Fibroblast of skin of left quadriceps (primary cell): ENCODE measurements at regions not wholly inside any gene's neighbourhood (a gene's known extent, or its start where the extent isn't known, plus 50 kb on each side); places are given as distances from the start of the nearest gene placed in this dataset.

Experiments used
- DNase-seq, 2 experiments: peaks; one replicate each; pipeline ENCODE4 v3.0.0-alpha.2; 2013; ENCODE audit warnings: low read depth in 2 of 2

DNA sequence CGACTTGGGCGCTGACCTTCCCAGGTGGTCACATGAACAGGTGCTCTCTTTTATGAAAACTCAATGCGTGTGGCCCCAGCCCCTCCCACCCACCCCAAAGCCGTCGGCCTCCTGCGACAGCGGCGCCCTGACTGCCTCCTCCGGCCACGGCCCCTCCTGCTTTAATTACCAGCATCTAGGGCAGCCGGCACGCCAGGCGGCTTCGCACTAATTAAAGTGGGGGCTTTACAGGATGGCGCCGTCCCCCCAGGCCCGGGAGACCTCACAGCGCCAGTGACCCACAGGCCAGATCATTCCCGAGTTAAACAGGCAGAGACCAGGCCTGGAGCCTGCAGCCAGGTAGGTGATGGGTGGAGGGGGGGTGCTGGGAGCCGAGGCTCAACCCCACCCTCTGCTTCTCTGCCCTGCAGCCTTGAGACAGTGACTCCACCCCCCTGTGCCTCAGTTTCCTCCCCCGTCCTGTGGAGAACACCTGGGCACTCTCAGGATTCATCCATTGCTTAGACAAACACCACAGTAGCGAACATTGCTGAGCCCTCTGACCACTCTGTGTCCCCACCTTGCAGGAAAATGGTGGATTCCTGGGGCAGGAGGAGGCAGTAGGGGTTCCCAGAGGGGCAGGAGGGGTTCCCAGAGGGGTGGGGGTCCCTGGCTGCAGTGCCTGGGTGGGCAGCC is 100.8 kb downstream of the MICALL2 start:
- DNase-seq: no peak

DNA sequence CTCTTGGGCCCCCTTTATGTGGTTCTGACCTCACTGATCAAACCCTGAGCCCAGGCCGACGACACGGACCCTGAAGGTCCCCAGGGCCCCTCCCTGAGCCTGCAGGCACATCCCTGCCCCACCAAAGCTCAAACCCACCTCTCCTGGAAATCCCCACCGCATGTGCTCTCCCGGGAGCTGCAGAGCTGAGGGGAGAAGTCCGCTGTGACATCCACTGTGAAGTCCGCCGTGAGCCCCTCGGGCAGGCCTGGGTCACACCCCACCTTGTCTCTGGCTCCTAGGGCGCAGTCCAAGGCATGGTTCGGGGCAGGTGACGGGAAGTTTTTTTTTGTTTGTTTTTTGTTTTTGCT is 100.2 kb downstream of the MICALL2 start:
- no peak for DNase-seq

DNA sequence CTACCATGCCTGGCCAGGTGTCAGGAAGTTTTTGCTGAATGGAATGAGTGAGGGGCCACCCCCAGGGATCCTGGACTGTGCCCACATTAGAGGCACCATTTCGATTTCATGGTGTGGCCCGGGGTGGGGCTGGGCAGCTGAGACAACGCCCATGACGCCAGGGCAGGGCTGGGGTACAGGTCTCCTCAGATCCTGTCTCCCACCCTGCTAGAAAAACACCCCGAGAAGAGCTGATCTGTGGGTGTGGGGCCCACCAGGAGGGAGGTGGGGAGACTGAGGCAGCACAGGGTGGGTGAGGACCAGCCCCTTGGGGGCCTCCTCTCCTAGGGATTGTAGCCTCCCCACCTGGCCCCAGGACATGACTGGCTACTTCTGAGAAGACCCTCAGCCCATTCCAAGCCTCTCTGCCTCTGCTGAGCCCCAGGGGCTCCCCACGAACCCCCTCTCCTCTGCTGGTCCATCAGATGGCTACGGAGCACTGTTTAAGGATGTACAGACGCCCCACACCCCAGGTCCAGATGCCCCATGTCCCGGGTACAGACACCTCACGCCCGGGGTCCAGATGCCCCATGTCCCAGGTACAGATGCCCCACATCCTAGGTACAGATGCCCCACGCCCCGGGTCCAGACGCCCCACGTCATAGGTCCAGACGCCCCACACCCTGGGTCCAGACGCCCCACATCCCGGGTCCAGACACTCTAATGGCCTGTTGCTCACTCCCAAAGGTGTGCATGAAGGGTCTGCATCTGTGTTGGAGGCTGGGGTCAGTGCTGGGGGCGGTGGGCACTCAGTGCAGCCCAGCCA is 99.4 kb downstream of the MICALL2 start:
- DNase-seq: no peak

DNA sequence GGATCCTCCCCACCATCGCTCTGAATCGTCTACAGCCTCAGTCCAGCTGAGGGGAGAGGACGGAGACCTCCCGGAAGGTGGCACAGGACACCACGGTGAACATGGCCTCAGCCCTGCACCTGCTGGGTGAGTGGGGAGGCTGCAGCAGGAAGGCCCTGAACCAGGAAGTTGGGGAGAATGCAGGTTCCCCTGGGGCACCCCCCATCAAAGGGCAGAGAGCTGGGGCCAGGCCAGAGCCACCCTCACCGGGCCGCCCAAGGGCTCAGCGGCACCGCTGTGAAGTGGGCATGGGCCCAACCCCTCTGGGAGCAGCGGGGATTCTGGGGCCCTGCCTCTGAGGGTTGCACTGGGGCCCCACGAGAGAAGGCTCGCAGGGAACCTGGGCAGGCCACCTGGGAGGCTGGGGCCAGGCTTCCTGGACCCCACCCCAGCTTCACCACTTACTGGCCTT is 98.7 kb downstream of the MICALL2 start:
- no peak for DNase-seq

DNA sequence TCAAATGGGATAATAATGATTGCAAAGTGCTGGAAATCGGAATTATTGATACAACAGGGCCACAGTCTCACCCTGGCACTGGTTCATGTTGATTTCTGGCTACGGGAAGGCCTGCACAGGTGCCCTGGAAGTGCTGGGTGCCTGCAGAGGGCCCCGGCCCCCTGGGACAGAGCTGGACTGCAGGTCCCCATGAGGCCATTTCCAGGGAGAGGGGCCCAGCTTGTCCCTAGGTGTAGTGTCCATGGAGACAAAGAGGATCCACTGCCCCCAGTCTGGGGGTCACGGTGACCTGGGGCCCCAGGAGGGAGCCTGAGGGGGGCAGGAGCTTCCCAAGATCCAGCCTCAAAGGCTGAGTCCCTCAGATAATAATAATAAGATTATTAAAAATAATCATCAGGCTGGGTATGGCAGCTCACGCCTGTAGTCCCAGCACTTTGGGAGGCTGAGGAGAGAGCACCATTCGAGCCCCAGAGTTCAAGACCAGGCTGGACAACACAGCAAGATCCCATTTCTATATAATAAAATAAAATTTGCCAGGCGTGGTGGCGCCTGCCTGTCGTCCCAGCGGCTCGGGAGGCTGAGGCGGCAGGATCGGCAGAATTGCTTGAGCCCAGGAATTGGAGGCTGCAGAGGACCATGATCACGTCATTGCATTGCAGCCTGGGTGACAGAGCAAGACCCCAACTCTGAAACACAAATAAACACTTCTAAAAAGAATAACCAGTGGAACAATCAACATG is 98.1 kb downstream of the MICALL2 start:
- DNase-seq: no peak

DNA sequence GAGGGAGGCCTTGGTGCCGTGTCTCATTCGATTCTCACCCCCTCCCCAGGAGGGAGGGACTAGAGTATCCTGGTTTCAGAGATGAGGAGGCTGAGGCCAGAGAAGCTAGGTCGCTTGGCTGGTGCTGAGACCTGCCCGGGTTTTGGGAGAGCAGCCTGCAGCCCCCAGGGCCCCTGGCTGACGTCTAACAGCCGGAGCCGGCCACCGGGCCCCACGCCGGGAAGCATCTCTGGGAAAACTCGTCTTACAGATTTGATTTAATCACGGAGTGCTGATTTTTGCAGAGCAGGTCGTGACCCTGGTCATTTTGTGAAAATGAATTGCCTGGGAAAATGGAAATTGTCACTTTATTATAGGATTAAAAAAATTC is 97.5 kb downstream of the MICALL2 start:
- DNase-seq: no peak

DNA sequence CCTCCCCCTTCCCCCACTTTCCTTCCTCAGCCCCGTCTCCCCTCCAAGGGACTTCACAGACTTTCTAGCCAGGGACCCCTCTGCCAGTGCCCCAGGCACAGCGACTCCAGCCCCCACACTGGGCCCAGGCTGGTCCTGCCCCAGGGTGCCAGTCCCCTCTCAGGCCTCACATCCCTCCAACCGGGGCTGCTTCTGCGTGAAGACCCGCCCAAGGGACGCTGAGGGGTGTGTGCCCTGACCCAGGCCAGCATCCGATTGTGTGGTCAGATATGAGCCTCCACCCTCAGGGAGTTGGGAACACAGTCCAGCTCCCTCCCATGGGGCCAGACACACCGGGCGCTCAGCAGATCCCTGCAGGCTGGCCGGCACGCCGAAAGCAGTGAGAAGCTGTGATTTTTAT is 97.0 kb downstream of the MICALL2 start:
- no peak for DNase-seq

DNA sequence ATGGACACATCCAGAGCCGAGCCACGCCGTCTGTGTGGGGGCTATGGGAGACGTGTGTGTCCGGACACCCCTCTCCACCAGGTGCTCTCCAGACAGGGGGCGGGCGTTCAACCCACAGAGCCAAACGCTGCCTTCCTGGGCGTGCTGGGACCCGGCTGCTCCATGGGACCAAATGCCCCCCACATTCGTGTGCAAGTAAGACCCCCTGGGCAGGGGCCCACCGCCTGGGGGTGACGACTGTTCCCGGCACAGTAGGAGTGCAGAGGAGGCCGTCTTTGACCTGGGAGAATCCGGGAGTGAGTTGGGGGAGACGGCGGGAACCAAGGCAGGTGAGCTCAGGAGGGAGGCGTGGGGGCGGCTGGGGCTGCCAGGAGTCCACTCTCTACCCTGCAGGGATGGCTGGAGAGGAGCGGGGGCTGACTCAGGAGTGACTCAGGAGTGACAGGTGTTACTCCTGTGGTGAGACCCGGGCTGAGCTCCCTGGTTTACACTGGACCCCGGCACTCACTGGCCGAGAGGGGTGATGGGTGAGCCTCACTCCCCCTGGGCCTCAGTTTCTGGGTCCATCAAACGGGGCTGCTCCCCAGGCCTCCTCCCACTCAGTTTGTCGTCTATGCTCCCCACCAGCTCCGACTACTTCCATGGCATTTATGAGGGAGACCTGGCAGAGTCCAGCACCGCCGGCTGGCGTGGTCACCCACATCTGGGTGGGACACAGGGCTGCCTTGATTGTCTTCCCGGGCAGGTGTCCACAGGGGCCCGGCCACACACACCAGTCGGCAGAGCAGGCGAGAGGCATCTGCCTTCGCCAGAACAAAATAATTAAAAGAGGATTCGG is 95.0 kb downstream of the MICALL2 start:
- DNase-seq: no peak

DNA sequence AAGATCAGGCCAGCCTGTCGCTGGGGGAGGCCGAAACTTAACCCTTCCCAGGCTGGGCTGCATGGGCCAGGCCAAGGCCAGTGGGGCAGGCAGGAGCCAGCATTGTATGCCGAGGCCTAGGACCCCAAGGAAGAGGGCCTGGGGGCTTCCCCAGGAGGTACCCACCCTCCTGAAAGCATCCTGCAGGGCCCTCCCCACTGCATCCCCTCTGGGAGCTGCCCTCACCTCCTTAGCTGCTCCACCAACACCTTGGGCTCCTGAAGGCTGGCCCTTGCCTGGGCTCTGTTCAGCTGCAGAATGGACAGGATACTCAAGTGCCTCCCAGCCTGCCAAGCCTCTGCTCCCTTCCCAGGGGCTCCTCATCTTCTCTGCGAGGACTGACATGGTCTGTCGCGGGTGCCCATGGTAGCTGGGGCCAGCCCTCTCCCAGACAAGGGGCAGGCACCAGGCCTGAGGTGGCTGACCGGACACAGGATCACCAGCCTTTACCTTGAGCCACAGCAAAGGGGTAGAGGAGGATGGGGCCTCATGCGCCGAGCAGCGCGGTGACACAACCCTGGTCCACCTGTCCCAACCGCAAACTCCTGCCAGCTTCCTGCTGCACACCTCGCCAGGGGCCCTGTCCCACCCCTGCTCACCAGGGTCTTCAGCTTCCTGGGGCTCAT is 94.2 kb downstream of the MICALL2 start:
- DNase-seq: no peak

DNA sequence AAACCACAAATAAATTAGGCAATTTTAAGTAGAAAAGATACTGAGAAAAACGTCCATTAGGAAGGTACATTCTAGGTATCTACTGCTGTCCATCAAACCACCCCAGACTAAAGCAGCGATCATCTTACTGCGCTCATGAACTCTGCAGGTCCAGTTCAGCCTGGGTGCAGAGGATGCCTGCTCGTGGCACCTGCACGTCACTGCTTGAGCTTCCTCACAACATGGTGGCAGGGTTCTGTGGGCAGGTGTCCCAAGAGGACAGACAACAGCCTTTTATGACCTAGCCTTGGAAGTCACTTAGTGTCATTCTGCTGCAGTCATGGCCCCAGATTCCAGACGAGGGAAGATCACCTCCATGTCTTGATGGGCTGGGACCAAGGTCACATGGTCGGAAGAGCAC is 93.4 kb downstream of the MICALL2 start:
- DNase-seq: no peak

DNA sequence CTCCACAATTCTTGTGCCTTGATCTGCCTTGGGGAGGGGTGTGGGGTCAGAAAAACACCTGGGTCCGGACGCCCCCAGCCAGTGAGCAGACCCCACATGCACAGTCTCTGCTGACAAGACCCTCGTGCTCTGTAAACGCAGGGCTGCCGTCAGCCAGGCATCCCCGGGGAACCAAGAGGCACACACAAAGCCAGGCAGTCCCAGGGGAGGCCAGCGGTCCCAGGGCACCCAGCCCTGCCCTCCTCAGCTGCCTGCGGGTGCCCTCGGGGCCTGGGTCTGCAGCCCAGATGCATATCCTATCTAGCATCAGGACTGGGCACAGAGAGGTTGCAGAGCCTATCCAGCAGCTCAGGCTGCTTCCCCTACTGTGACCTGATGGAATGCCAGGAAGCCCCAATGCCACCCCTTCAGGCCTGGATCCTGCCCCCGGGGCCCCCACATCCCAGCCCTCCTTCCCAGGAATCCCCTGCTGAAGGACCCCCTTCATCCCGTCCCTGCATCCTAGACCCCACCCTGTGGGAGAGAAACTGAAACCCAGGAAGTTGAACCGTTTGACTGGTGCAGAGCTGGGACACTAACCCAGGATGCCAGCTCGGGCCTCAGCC is 92.4 kb downstream of the MICALL2 start:
- no peak for DNase-seq

DNA sequence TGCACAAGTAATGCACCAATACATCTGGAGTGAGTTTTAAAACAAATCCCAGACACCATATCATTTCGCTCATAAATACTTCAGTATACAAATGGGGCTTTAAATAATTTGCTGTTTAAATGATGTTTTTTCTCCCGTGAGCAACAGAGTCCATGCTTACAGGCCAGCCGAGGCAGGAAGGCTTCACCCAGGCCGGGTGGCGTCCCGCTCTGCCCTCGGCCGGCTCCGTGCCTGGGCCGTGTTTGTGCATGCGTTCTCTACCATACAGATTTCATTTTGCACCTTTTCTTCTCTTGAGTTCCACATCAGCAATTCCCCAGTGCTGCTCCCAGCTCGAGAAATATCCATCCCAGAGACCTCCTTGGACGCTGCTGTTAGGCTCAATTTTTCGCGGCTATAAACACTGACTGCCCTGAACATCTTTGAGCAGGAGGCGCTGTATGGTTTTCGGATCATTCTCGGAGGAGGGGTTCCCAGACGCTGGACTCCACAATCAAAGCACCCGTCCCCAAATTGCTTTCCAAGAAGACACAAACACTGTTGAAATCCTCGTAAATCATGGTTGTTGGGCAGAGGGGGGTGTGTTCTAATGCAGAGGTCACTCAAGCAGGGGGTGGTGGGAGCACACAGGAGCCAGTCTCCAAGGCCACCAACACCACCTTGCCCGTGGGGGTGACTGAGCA is 91.6 kb downstream of the MICALL2 start:
- DNase-seq: no peak

DNA sequence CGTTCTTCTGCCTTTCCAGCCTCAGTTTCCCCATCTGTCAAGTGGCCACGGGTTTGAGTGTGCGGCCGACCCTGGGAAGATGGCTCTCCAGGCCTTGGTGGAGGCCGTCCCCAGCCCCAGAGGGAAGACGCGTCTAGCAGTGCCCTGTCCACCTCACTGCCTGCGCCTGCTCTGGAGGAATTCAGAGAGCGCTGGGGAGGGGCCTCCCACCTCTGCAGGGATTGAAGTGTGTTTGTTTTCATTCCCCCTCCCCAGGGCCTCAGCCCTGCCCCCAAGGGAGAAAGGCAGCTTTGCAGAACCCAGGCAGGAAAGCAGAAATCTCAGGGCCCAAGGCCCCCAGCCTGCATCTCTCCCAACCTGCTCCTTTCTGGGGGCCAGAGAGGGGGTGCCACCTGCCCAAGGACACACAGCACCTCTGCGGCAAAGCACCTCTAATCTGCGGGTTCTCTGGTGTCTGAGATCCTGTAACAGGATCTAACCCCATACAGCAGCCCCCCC is 91.0 kb downstream of the MICALL2 start:
- DNase-seq: no peak

DNA sequence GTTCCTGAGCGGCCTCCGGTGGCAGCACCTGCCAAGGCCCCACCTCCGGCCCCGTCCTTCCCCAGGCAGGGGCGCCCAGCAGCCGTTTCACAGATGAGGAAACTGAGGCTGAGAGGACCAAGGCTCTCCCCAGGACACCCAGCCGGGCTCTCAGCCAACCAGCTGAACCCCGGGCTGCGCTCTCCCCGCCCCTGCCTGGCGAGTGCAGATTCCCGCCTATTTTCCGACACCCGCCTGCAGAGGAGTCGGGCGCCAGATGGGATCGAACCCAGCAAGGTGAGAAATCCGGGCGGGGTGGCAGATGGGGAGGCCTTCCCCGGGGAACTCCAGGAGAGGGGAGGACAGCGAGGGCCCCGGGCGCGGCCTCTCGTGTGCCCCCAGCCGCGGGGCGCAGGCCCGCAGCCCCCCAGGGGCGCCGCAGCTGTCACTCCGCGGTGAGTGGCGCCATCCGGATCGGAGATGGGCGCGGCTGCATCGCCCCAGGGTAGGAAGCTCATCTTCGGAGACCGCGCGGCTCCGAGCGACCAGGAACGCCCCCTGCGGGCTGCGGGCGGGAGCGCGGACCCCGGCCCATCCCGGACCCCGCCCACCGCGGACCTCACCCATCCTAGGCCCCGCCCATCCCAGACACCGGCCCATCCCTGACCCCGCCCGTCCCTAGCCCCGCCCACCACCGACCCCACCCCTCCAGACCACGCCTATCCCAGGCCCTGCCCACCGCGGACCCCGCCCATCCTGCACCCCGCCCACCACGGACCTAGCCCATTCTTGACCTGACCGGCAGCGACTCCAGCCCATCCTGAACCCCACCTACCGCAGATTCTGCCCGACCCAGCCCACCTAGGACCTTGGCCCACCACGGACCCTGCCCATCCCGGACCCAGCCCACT is 90.3 kb downstream of the MICALL2 start:
- DNase-seq: no peak

DNA sequence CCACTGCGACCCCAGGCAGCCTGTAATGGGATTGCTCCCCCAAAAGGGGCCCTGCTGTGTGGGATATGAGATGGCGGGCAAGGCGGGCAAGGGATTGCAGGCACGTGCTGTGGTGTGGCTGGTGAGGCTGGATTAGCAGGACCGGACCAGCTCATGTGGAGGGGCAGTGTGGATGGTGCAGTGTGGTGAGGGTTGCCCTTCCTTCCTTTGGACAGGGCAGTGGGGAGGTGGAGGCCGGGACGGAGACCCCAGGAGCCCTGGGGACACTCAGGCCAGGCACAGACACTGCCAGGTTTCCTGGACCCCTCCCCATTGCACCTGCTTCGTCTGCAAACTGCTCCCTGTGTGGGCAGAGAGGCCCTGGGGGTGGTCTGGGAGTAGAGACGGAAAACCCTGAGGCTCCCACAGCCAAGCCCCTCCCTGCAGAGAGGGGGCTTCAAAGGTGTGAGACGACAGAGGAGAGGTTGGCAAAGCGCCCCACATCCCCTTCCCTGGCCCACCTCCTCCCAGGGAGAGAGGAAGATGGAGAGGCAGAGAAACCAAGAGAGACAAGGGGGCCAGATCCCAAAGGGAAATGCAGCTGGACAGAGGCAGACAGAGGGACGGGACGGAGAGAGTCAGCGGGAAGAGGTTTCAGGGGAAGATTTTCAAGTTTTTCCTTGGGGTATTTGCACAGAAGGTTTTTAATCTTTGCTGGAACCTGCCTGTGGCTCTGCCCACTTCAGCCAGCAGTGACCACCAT is 89.2 kb downstream of the MICALL2 start:
- no peak for DNase-seq

DNA sequence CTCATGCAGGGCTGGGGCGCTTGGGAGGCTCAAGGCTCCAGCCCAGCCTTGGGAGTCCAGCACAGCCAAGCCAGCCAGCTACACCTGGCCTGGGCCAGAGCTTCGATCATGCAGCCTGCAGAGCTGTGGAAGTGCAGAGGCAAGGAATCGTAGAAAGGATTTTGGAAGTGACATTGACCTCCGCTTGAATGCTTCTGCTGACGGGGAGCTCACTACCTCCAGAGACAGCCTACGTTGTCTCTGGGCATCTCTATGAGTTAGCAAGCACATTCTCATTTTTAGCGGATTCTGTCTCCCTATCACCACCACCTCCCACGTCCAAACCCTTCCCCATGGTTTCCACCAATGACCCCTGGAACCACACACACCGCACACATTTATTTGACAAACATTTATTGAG is 88.5 kb downstream of the MICALL2 start:
- no peak for DNase-seq

DNA sequence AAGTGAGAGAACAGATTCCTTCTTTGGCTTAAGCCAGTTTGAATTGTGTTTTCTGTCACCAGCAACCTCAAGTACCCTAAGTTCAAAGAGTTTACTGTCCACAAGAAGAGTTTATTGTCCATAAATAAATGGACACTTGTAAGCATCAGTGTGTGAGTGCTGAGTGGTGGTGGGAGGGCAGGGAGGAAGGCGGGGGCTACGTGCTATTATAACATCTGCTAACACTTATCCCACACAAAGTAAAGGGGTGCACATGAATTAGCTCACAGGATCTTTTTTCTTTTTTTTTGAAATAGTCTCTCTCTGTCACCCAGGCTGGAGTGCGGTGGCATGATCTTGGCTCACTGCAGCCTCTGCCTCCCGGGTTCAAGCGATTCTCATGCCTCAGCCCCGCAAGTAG is 87.2 kb downstream of the MICALL2 start:
- no peak for DNase-seq

DNA sequence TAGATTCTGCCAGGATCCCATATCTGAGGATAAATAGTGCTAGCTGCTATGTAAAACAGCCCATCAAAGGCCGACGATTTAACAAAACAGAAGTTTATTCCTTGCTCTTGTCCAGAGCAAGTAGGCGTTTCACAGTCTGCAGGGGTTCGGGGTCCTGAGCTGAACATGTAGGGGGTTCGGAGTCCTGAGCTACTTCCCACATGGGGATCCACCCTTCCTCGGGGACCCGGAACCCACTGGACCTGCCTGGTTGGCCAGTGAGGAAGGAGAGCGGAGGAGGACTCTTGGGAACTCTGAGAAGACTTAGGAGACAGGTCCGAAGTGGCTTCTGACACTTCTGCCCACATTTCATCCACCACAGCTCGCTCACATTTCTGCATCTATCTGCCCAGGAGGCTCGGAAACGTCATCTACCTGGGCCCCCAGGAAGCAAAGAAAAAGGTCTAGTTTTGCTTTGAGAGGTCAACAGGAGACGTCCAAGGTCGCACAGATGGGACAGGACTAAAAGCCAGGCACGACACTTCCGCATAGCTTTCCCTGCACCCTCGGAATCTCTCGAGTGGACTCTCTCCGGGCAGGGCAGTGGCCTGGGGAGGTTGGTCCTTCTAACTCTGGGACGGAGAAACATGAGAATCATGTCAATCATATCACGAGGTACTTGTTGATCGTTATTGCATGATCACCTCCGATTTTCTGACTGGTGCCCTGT is 86.4 kb downstream of the MICALL2 start:
- DNase-seq: no peak
